GM11168 (cell line): ENCODE measurements at regions not wholly inside any gene's neighbourhood (a gene's known extent, or its start where the extent isn't known, plus 50 kb on each side); places are given as distances from the start of the nearest gene placed in this dataset.

Source experiments
- in situ Hi-C: fragments of 300-500 bp; cut with MboI; formaldehyde crosslinking; loops from one replicate; pipeline ENCODE4 v1.12.0; 2022; ENCODE audit warnings: low sequenced_read_pairs; ENCODE audit not compliant: unreplicated experiment

DNA sequence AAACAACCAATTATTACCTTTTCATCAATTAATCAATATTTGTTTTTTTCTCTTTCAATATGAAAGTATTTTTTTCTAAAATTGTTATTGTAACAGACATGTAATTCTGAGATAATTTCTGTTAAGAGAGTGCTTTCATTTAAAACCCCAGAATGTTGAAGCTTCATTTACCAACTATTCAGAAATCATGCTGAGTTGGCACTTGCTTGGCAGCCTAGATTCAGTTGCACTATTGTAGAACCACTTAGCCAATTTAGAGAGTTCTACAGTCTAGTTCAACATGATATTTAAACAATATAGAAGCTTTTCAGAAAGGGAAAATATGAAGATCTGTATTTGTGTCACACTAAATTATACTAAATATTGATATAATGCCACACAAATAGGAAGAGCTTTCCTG, 56.1 kb upstream of the NKAIN2 start:
- in situ Hi-C loops, result no loop called here

DNA sequence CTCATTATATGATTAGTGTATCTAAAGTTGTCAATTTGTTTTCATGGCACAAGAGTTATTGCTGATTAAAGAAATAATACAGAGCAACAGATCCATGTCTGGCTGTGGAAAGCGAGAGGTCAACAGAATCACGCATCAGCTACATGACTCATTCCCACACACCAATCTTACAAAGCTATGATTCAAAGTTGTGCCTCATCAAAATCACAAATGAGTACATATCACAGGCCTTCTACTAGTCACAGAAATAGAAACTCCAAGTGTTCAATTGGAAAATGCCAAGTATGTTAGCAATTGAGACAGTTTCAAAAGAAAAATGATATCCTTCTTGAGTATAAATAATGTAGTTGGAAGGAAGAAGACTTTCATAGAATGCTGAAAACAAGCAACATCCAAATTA, 57.8 kb upstream of the NKAIN2 start:
- in situ Hi-C loops, result no loop called here

DNA sequence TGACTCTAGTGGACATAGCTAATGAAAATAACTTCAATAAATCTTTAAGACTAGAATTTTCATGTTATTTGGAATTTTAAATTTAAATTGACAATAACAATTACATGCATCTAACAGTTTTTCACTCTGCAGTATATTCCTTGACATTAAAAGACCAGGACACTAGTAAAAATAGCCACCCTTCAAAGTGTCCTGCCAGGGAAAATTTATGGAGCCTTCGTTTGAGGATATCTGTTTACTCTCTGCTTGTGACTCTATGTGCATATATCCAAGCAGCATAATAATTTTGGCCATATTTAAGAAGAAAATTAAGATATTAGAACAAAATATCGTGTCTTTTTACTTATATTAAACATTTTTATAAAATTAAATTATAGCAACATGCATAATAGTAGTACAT, 58.8 kb upstream of the NKAIN2 start:
- in situ Hi-C loops, result no loop called here

DNA sequence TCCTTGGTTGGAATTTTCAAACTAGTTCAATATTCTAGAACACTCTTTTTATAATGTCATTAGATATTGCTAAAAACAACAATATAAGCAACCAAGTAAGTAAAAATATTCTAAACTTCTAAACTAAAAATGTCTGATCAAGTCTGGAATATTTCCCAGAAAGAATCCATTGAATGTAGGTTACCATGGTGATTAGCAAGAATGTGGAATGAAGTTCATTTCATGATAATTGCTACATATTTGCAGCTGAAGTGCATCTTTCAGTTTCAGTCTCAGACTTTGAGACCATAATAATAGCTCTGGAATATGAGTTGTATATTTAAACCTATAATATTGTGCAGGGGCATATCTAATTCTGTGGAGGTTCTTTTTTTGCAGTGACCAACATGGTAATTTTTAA, 61.0 kb upstream of the NKAIN2 start:
- in situ Hi-C loops, result no loop called here

DNA sequence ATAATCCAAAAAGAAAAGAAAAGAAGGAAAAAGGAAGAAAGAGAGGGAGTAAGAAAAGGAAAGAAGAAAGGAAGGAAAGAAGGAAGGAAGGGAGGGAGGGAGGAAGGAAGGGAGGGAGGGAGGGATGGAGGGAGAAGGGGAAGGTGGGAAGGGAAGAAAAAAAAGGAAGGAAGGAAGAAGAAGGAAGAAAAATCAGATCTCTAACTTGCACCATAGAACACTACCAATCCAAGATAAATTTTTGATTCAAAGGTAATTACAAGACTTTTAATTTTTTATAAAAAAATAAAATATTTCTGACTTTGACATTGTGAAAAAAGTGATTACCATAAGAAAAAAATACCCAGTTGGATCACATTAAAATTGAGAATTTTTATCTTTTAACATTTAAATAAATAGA, 70.5 kb upstream of the NKAIN2 start:
- in situ Hi-C loops, result no loop called here

DNA sequence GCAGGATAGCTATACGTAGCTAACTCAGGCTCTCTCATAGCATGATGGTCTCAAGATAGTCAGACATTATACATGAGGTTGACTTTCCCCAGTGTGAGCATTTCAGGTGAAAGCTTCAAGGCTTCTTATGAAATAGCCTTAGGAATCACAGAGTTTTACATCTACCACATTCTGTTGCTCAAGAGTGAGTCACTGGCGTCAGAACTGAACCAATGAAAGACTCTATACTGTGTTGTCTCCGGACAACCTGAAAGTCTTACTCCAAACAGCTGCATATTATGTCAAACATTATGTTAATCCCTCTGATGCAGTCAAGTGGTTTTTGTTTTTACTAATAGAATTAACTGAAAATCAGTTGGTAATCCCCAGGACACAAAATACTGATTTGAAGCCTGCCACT, 79.8 kb upstream of the TRDN start:
- in situ Hi-C loops, result loop anchor here (25.0 kb wide), 1 partner anchor 304 kb away; no protein-coding TSS in a partner anchor

DNA sequence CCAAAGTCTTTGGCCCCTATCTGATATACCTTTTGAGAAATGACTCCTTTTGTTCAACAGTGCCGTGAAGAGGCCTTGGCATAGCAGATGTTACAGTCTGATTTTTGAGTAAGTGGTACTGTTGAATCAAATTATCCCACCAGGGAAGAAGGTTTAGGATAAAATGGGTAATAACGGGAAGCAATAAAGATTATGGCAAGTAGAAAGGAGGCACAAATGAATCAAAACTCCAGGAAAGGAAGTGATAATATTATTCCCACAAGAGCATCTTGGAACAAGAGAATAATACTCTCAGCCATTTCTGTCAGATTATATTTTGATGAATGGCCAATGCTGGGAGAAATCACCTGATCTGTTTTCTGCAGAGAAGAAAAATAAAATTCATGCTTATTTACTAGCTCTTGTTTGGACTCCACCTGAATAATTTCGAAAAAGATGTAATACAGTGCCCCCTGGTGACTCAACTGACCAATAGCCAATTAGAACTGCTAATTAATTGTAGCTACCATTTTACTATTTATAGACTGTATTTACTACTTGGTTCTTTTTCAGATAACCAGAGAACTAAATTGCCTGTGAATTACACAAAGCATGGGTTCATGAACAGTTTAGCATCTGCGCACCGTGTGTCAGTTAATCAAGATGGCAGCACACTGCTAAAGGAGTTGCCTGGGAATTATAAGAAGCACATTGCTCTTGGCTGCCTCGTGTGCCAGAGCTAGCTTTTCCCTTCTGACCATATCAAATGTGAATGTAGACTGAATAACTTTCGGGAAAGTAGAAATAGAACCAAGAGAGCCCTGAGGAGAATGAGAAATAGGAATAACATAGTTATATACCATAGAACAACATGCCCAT, 78.5 kb upstream of the TRDN start:
- in situ Hi-C loops, result loop anchor here (25.0 kb wide), 1 partner anchor 303 kb away; no protein-coding TSS in a partner anchor

DNA sequence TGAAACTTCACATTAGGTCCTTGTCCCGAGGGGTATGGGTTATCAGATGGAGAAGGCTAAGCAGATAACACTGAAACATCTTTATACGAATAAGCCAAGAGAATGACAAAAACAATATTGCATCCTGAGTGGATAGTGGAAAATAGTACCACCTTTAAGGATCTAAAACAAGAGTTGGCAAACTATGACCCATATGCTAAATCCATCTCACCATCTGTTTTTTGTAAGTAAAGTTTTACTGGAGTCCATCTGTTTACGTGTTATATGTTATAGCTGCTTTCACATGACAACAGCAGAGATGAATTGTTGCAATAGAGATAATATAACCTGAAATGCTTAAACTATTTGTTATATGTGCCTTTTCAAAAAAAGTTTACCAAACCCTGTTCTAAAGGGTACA, 76.1 kb upstream of the TRDN start:
- in situ Hi-C loops, result loop anchor here (25.0 kb wide), 1 partner anchor 301 kb away; no protein-coding TSS in a partner anchor

DNA sequence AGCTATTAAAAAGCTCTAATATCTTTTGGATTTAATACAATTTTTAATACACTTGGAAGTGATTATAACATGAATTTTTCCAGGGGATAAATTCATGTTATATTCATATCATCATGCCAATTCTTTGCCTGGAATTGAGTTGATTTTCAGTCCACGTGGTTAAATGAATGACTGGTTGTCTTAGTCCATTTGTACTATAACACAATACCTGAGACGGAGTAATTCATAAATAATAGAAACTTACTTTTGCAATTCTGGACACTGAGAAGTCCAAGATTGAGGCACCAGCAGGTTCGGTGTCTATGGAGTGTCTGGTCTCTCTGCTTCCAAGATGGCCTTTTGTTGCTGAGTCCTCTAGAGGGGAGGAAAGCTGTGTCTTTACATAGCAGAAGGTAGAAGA, 66.2 kb upstream of the TRDN start:
- in situ Hi-C loops, result loop anchor here (25.0 kb wide), 1 partner anchor 291 kb away; no protein-coding TSS in a partner anchor

DNA sequence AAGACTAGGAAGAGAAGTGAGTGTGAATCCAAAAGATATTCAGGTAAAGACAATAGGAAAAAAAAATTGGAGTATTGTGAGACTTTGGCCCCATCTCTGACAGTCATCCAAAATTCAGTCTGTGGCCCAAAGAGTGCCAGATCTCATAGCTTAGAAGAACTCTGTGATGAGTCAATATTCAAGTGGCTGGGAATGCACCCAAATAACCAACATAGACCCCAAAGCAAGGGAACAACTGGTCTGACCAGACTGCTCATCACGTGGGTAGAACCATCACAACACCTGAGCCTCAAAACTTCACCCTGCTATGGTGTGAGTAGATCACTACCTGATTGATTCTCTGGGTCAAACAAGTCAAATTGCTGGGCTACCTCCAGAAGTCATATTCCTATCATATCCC, 51.1 kb upstream of the TRDN start:
- in situ Hi-C loops, result no loop called here
